ENCODE measurements at regions not wholly inside any gene's neighbourhood (a gene's known extent, or its start where the extent isn't known, plus 50 kb on each side); places are given as distances from the start of the nearest gene placed in this dataset.

- Histone ChIP-seq H3K27me3 (ENCODE audit: insufficient read depth) (no peaks in the 10 kb centered on the region), H3K4me2 (no peak overlapping the region), H4K20me1 (ENCODE audit: insufficient read depth) (no peaks in the 10 kb centered on the region), H3K4me1 (ENCODE audit: control insufficient read depth in 1 of 2, insufficient read depth in 2 of 2, low read depth in 1 of 2, low read length in 1 of 2) (no peaks in the 10 kb centered on the region), H3F3A (replicated peaks; ENCODE audit: insufficient read depth) (no peaks in the 10 kb centered on the region), H3K36me3 (replicated peaks in 1 of 2; ENCODE audit: control insufficient read depth in 1 of 2, insufficient read depth in 2 of 2, low read length in 1 of 2) (no peaks in the 10 kb centered on the region), H3K4me3 (ENCODE audit: low read depth in 2 of 2, low read length in 1 of 2) (no peak overlapping the region), H3K27ac (ENCODE audit: low read depth in 2 of 2, low read length in 1 of 2) (no peak overlapping the region), H3K9ac (no peak overlapping the region), H3K9me2 (no peaks in the 10 kb centered on the region), H2AFZ (ENCODE audit: low read depth) (no peak overlapping the region), H3K9me3 (no peaks in the 10 kb centered on the region), H3K79me2 (ENCODE audit: insufficient read depth) (no peaks in the 10 kb centered on the region)
- no peak for DNase-seq
- TF ChIP-seq YY1 (IDR thresholded peaks at IDR 0.05; ENCODE audit: low read depth) (no peak), EZH2phosphoT487 (IDR thresholded peaks at IDR 0.05; ENCODE audit: borderline replicate concordance, low read depth) (no peak), FOXM1 (IDR thresholded peaks at IDR 0.05; ENCODE audit: low read depth) (no peak), SIN3A (IDR thresholded peaks at IDR 0.05; ENCODE audit: borderline replicate concordance, low read depth, low read length) (no peak), REST (IDR thresholded peaks at IDR 0.05; ENCODE audit: low read depth, low read length) (no peak), POLR2AphosphoS5 (IDR thresholded peaks at IDR 0.05; ENCODE audit: low read depth, low read length) (no peak), IRF3 (IDR thresholded peaks at IDR 0.05; ENCODE audit: low read depth, low read length) (no peak), TEAD4 (IDR thresholded peaks at IDR 0.05; ENCODE audit: borderline replicate concordance, insufficient read depth) (no peak), SMC3 (IDR thresholded peaks at IDR 0.05; ENCODE audit: low read depth, low read length) (no peak), RFX5 (IDR thresholded peaks at IDR 0.05; ENCODE audit: low read length) (no peak), GATA2 (CRISPR knock-in tag; IDR thresholded peaks at IDR 0.05) (no peak)
- POLR2A ChIA-PET = interaction anchor here (0.7 kb wide), 1 partner anchor 39 kb away, joined by 3 read pairs; no protein-coding TSS in a partner anchor
- CTCF ChIA-PET = no interaction called here
- WGBS (ENCODE audit: low lambda C conversion rate) = 5% methylated on average over 4 of the region's 4 CpGs
Observed at GRCh38 chr2:156136566-156136965, 196.0 kb downstream of the NR4A2 start.

DNA sequence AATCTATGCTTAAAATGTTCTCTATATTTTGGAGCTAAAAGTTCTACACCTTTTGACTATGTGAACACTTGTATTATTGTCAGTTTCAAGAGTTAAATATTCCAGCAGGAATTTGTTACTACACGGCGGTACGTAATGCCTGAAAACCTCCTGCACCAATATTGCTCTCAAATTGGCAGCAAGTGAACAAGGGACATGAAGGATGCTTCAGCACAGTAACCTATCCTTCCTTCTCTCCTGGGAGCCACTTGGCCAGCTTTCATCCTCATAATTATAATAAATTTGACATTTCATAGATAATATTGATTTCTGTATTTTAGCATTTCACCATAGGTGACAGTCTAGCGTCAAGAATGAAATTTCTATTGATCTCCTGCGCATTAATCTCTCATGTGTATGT is 197.6 kb downstream of the NR4A2 start:
- Histone ChIP-seq H3K79me2 (ENCODE audit: insufficient read depth) (no peaks in the 10 kb centered on the region), H3K27me3 (ENCODE audit: insufficient read depth) (no peaks in the 10 kb centered on the region), H3K4me1 (ENCODE audit: control insufficient read depth in 1 of 2, insufficient read depth in 2 of 2, low read depth in 1 of 2, low read length in 1 of 2) (no peaks in the 10 kb centered on the region), H4K20me1 (ENCODE audit: insufficient read depth) (no peaks in the 10 kb centered on the region), H3K27ac (ENCODE audit: low read depth in 2 of 2, low read length in 1 of 2) (no peak overlapping the region), H3K9me3 (no peaks in the 10 kb centered on the region), H3K9ac (no peak overlapping the region), H3F3A (replicated peaks; ENCODE audit: insufficient read depth) (no peaks in the 10 kb centered on the region), H3K9me2 (no peaks in the 10 kb centered on the region), H3K4me3 (ENCODE audit: low read depth in 2 of 2, low read length in 1 of 2) (no peak overlapping the region), H3K4me2 (no peak overlapping the region), H3K36me3 (replicated peaks in 1 of 2; ENCODE audit: control insufficient read depth in 1 of 2, insufficient read depth in 2 of 2, low read length in 1 of 2) (no peaks in the 10 kb centered on the region), H2AFZ (ENCODE audit: low read depth) (no peak overlapping the region)
- no peak for DNase-seq
- 16% methylated on average over 5 of the region's 5 CpGs for WGBS (ENCODE audit: low lambda C conversion rate)
- CTCF ChIA-PET = no interaction called here
- TF ChIP-seq, protein P1, sequence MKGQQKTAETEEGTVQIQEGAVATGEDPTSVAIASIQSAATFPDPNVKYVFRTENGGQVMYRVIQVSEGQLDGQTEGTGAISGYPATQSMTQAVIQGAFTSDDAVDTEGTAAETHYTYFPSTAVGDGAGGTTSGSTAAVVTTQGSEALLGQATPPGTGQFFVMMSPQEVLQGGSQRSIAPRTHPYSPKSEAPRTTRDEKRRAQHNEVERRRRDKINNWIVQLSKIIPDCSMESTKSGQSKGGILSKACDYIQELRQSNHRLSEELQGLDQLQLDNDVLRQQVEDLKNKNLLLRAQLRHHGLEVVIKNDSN (IDR thresholded peaks at IDR 0.05; ENCODE audit: borderline replicate concordance, low read depth) = no peak
- POLR2A ChIA-PET = no interaction called here
